ENCODE measurements at regions not wholly inside any gene's neighbourhood (a gene's known extent, or its start where the extent isn't known, plus 50 kb on each side); places are given as distances from the start of the nearest gene placed in this dataset.

GRCh38 chr4:117378942-117379341 lies 293.6 kb upstream of the TRAM1L1 start:
- no peaks in the 10 kb centered on the region for H3K36me3 ChIP-seq (ENCODE audit: insufficient read depth in 1 of 2, low read depth in 1 of 2)
- 83 to 88% (median 84%) methylated on average over 7 of the region's 7 CpGs for WGBS, 3 donors
- no peak for TF ChIP-seq CTCF (IDR thresholded peaks at IDR 0.05)
- no peaks in the 10 kb centered on the region for H3K9me3 ChIP-seq
- H3K27ac ChIP-seq = no peak overlapping the region
- no peak for DNase-seq
- ATAC-seq = no peak
- H3K4me1 ChIP-seq = no peaks in the 10 kb centered on the region
- H3K27me3 ChIP-seq (ENCODE audit: insufficient read depth in 3 of 3, low read length in 2 of 3) = no peaks in the 10 kb centered on the region
- no peak overlapping the region for H3K4me3 ChIP-seq
- intact Hi-C loops (cut with DNase I) = no loop called here

- no peak overlapping the region for H3K4me3 ChIP-seq
- H3K36me3 ChIP-seq (ENCODE audit: insufficient read depth in 1 of 2, low read depth in 1 of 2) = no peaks in the 10 kb centered on the region
- ATAC-seq (no peak), DNase-seq (no peak)
- intact Hi-C loops (cut with DNase I) = no loop called here
- no peaks in the 10 kb centered on the region for H3K9me3 ChIP-seq
- no peak overlapping the region for H3K27ac ChIP-seq
- H3K27me3 ChIP-seq (ENCODE audit: insufficient read depth in 3 of 3, low read length in 2 of 3) = no peaks in the 10 kb centered on the region
- no peak for TF ChIP-seq CTCF (IDR thresholded peaks at IDR 0.05)
- no peaks in the 10 kb centered on the region for H3K4me1 ChIP-seq
- WGBS, 3 donors = 89 to 100% (median 96%) methylated on average over 1 of the region's 1 CpG
Measured at GRCh38 chr4:117383468-117383867, 298.1 kb upstream of the TRAM1L1 start.

GRCh38 chr4:117385526-117385925 lies 300.1 kb upstream of the TRAM1L1 start:
- Histone ChIP-seq H3K27me3 (ENCODE audit: insufficient read depth in 3 of 3, low read length in 2 of 3) (no peaks in the 10 kb centered on the region), H3K4me3 (no peak overlapping the region), H3K27ac (no peak overlapping the region), H3K9me3 (no peaks in the 10 kb centered on the region), H3K36me3 (ENCODE audit: insufficient read depth in 1 of 2, low read depth in 1 of 2) (no peaks in the 10 kb centered on the region), H3K4me1 (no peaks in the 10 kb centered on the region)
- 64 to 66% (median 65%) methylated on average over 1 of the region's 1 CpG for WGBS, 3 donors
- intact Hi-C loops (cut with DNase I) = no loop called here
- ATAC-seq = no peak
- DNase-seq = no peak
- no peak for TF ChIP-seq CTCF (IDR thresholded peaks at IDR 0.05)

- Histone ChIP-seq H3K27ac (no peak overlapping the region), H3K36me3 (ENCODE audit: insufficient read depth in 1 of 2, low read depth in 1 of 2) (no peaks in the 10 kb centered on the region), H3K4me1 (no peaks in the 10 kb centered on the region), H3K4me3 (no peak overlapping the region), H3K27me3 (ENCODE audit: insufficient read depth in 3 of 3, low read length in 2 of 3) (no peaks in the 10 kb centered on the region), H3K9me3 (no peaks in the 10 kb centered on the region)
- ATAC-seq (no peak), DNase-seq (no peak)
- 85 to 89% (median 89%) methylated on average over 2 of the region's 2 CpGs for WGBS, 3 donors
- intact Hi-C loops (cut with DNase I) = no loop called here
- no peak for TF ChIP-seq CTCF (IDR thresholded peaks at IDR 0.05)
Measured at GRCh38 chr4:117387072-117387471, 301.7 kb upstream of the TRAM1L1 start.

GRCh38 chr4:117400039-117400835 lies 314.9 kb upstream of the TRAM1L1 start:
- H3K4me3 ChIP-seq = no peak overlapping the region
- no peaks in the 10 kb centered on the region for H3K4me1 ChIP-seq
- no peak for DNase-seq
- peaks cover 1% of the 10 kb centered on the region for H3K9me3 ChIP-seq
- no peak for ATAC-seq
- H3K36me3 ChIP-seq (ENCODE audit: insufficient read depth in 1 of 2, low read depth in 1 of 2) = no peaks in the 10 kb centered on the region
- intact Hi-C loops (cut with DNase I) = no loop called here
- no peak overlapping the region for H3K27ac ChIP-seq
- no peaks in the 10 kb centered on the region for H3K27me3 ChIP-seq (ENCODE audit: insufficient read depth in 3 of 3, low read length in 2 of 3)
- TF ChIP-seq CTCF (IDR thresholded peaks at IDR 0.05) = no peak
